GM18507 (cell line): ENCODE measurements at regions not wholly inside any gene's neighbourhood (a gene's known extent, or its start where the extent isn't known, plus 50 kb on each side); places are given as distances from the start of the nearest gene placed in this dataset.

Experiments used
- DNase-seq: peaks from one replicate; pipeline ENCODE4 v3.0.0; 2011; ENCODE audit warnings: low read depth; ENCODE audit not compliant: insufficient read length; ENCODE audit errors: extremely low spot score
- FAIRE-seq: peaks from 2 replicates; lab custom pipeline; 2011; peaks lifted over from hg19 to GRCh38; lab: Jason Lieb, UNC

GRCh38 chr15:38197553-38197952 lies 55.1 kb upstream of the SPRED1 start:
- DNase-seq (no peak), FAIRE-seq (no peak)

- FAIRE-seq, result no peak
- no peak for DNase-seq
Observed at GRCh38 chr15:38201714-38202113, 50.9 kb upstream of the SPRED1 start.

- FAIRE-seq, result no peak
- no peak for DNase-seq
Observed at GRCh38 chr15:38202361-38202760, 50.3 kb upstream of the SPRED1 start.
